IMR-90 (cell line): ENCODE measurements at regions not wholly inside any gene's neighbourhood (a gene's known extent, or its start where the extent isn't known, plus 50 kb on each side); places are given as distances from the start of the nearest gene placed in this dataset.

Experiments used
- ATAC-seq: fragments of 200-7000 bp; cut with Tn5 transposase; 2 replicates; pipeline ENCODE4 v1.9.1; 2020; ENCODE audit warnings: low read depth, mild to moderate bottlenecking, moderate library complexity
- BruUV-seq: library from RNA; stranded (reverse); fragments of 400-500 nt; replicated peaks from 2 replicates; lab custom pipeline; 2021; lab: Mats Ljungman, UMichigan
- CTCF ChIA-PET: fragments of 300-600 bp; formaldehyde crosslinking; extraction: SDS; loops from one replicate; lab custom pipeline; 2021; ENCODE audit warnings: antibody characterized with exemption; lab: Yijun Ruan, JAX
- POLR2A ChIA-PET: fragments of 300-600 bp; sonication (Branson Sonifier 250); formaldehyde crosslinking; loops from one replicate; lab custom pipeline; 2022; ENCODE audit warnings: antibody characterized with exemption; ENCODE audit not compliant: unreplicated experiment; lab: Charles Lee
- DNase-seq: peaks from one replicate; pipeline ENCODE4 v3.0.0; 2013
- H2AFZ ChIP-seq: replicated peaks from 2 replicates; pipeline ENCODE3; 2013; ENCODE audit warnings: low read length, mild to moderate bottlenecking; ENCODE audit not compliant: poor library complexity
- H2AK5ac ChIP-seq: 2 replicates; pipeline ENCODE4 v1.6.1; 2013; ENCODE audit warnings: low read depth, low read length, inconsistent platforms
- H2AK9ac ChIP-seq: replicated peaks from 2 replicates; pipeline ENCODE3; 2013; ENCODE audit warnings: mild to moderate bottlenecking, low read depth, low read length, moderate library complexity; ENCODE audit not compliant: poor library complexity
- H2BK120ac ChIP-seq: 2 replicates; pipeline ENCODE4 v1.6.1; 2013; ENCODE audit warnings: low read depth, low read length, inconsistent platforms
- H2BK15ac ChIP-seq: 3 replicates; pipeline ENCODE4 v1.6.1; 2013; ENCODE audit warnings: low read depth, low read length, inconsistent platforms
- H2BK20ac ChIP-seq: 2 replicates; pipeline ENCODE4 v1.6.1; 2013; ENCODE audit warnings: low read depth, mild to moderate bottlenecking, inconsistent platforms, low read length, moderate library complexity
- H2BK5ac ChIP-seq: 2 replicates; pipeline ENCODE4 v1.6.1; 2013; ENCODE audit warnings: mild to moderate bottlenecking, low read depth, low read length, inconsistent platforms; ENCODE audit not compliant: poor library complexity, severe bottlenecking
- H3K14ac ChIP-seq: replicated peaks from 2 replicates; pipeline ENCODE4 v1.6.1; 2013; ENCODE audit warnings: low read depth, low read length, inconsistent platforms
- H3K18ac ChIP-seq: 2 replicates; pipeline ENCODE4 v1.6.1; 2013; ENCODE audit warnings: low read depth, low read length, control low read depth
- H3K23ac ChIP-seq: 2 replicates; pipeline ENCODE4 v1.6.1; 2013; ENCODE audit warnings: low read depth, low read length, inconsistent platforms
- H3K27ac ChIP-seq: 2 replicates; pipeline ENCODE4 v1.5.1; 2013; ENCODE audit warnings: mild to moderate bottlenecking, control low read depth, low read length; ENCODE audit not compliant: insufficient read depth
- H3K27me3 ChIP-seq: 2 replicates; pipeline ENCODE4 v1.6.1; 2013; ENCODE audit warnings: low read length; ENCODE audit not compliant: control insufficient read depth, insufficient read depth
- H3K36me3 ChIP-seq: 2 replicates; pipeline ENCODE4 v1.6.1; 2013; ENCODE audit warnings: low read length, mixed read lengths; ENCODE audit not compliant: control insufficient read depth, insufficient read depth
- H3K4ac ChIP-seq: 2 replicates; pipeline ENCODE4 v1.6.1; 2013; ENCODE audit warnings: low read depth, low read length, inconsistent platforms
- H3K4me1 ChIP-seq: 2 replicates; pipeline ENCODE4 v1.6.1; 2013; ENCODE audit warnings: low read length, mixed read lengths; ENCODE audit not compliant: control insufficient read depth, insufficient read depth
- H3K4me2 ChIP-seq: 2 replicates; pipeline ENCODE4 v1.6.1; 2013; ENCODE audit warnings: low read depth, mild to moderate bottlenecking, control low read depth, low read length, moderate library complexity
- H3K4me3 ChIP-seq: 2 replicates; pipeline ENCODE4 v1.5.1; 2013; ENCODE audit warnings: low read depth, mild to moderate bottlenecking, control low read depth, low read length, moderate library complexity; ENCODE audit not compliant: insufficient read depth
- H3K56ac ChIP-seq: 2 replicates; pipeline ENCODE4 v1.6.1; 2013; ENCODE audit warnings: low read length, inconsistent platforms; ENCODE audit not compliant: insufficient read depth; ENCODE audit errors: extremely low read depth
- H3K79me1 ChIP-seq, 2 experiments: 2 replicates each; pipeline ENCODE4 v1.6.1; 2013; ENCODE audit warnings: low read length in 2 of 2, inconsistent platforms in 1 of 2, low read depth in 1 of 2
- H3K9ac ChIP-seq: 2 replicates; pipeline ENCODE4 v1.6.1; 2013; ENCODE audit warnings: low read depth, low read length, control low read depth
- H3K9me1 ChIP-seq: 2 replicates; pipeline ENCODE4 v1.6.1; 2013; ENCODE audit warnings: low read length, inconsistent platforms; ENCODE audit not compliant: insufficient read depth
- H3K9me3 ChIP-seq: 2 replicates; pipeline ENCODE4 v1.6.1; 2013; ENCODE audit warnings: low read length; ENCODE audit not compliant: control insufficient read depth, insufficient read depth
- H4K20me1 ChIP-seq: 2 replicates; pipeline ENCODE4 v1.6.1; 2013; ENCODE audit warnings: low read length, inconsistent platforms; ENCODE audit not compliant: insufficient read depth
- H4K5ac ChIP-seq: 2 replicates; pipeline ENCODE4 v1.6.1; 2013; ENCODE audit warnings: mild to moderate bottlenecking, low read depth, low read length, control low read depth
- H4K8ac ChIP-seq, 2 experiments: 2 replicates each; pipeline ENCODE4 v1.6.1; 2013; ENCODE audit warnings: low read depth in 2 of 2, low read length in 2 of 2, control low read depth in 1 of 2, inconsistent platforms in 1 of 2
- H4K91ac ChIP-seq: 2 replicates; pipeline ENCODE4 v1.6.1; 2013; ENCODE audit warnings: low read depth, low read length, inconsistent platforms; ENCODE audit not compliant: insufficient read depth
- BHLHE40 ChIP-seq: fragments of 150-350 bp; IDR thresholded peaks from 2 replicates; pipeline ENCODE4 v1.6.1; 2016; ENCODE audit warnings: mild to moderate bottlenecking, low read depth, low read length
- CHD1 ChIP-seq: IDR thresholded peaks from 2 replicates; pipeline ENCODE4 v1.6.1; 2012; ENCODE audit warnings: low read depth, low read length, improper control_type of control experiment
- ELK1 ChIP-seq: fragments of 150-350 bp; IDR thresholded peaks from 2 replicates; pipeline ENCODE4 v1.6.1; 2016; ENCODE audit warnings: low read depth, mild to moderate bottlenecking, low read length, moderate library complexity, borderline replicate concordance
- FOS ChIP-seq: fragments of 150-350 bp; IDR thresholded peaks from 2 replicates; pipeline ENCODE4 v1.6.1; 2016; ENCODE audit warnings: low read depth, low read length
- MAFK ChIP-seq: IDR thresholded peaks from 2 replicates; pipeline ENCODE4 v1.6.1; 2012; ENCODE audit warnings: low read depth, low read length, improper control_type of control experiment
- MAZ ChIP-seq: IDR thresholded peaks from 2 replicates; pipeline ENCODE4 v1.6.1; 2012; ENCODE audit warnings: low read depth, mild to moderate bottlenecking, low read length, improper control_type of control experiment, moderate library complexity, borderline replicate concordance
- MXI1 ChIP-seq: IDR thresholded peaks from 2 replicates; pipeline ENCODE4 v1.6.1; 2012; ENCODE audit warnings: low read depth, mild to moderate bottlenecking, low read length, moderate library complexity, borderline replicate concordance
- POLR2A ChIP-seq: IDR thresholded peaks from 2 replicates; pipeline ENCODE4 v1.6.1; 2012; ENCODE audit warnings: mild to moderate bottlenecking, low read depth, low read length
- RCOR1 ChIP-seq: IDR thresholded peaks from 2 replicates; pipeline ENCODE4 v1.6.1; 2012; ENCODE audit warnings: mild to moderate bottlenecking, low read length, improper control_type of control experiment; ENCODE audit not compliant: insufficient replicate concordance
- RFX5 ChIP-seq: IDR thresholded peaks from 2 replicates; pipeline ENCODE4 v1.8.0; 2012; ENCODE audit warnings: low read depth, mild to moderate bottlenecking, low read length, moderate library complexity
- SMC3 ChIP-seq: fragments of 150-350 bp; IDR thresholded peaks from 2 replicates; pipeline ENCODE4 v1.6.1; 2016; ENCODE audit warnings: low read depth, mild to moderate bottlenecking, antibody characterized with exemption, low read length, moderate library complexity
- WGBS, 2 experiments: methylation state at CpG; one replicate each; pipeline versions ENCODE4 v1.1.5 to v1.1.7; 2013; ENCODE audit warnings: missing lambda C conversion rate in 2 of 2; ENCODE audit not compliant: insufficient read length in 1 of 2; ENCODE audit errors: extremely low coverage in 2 of 2; 5-methylcytosine and 5-hydroxymethylcytosine counted together
- dilution Hi-C: fragments of 300-500 bp; cut with HindIII; formaldehyde crosslinking; loops from one replicate; pipeline ENCODE4 v1.14.3; 2018; ENCODE audit warnings: low sequenced_read_pairs; ENCODE audit not compliant: unreplicated experiment
- in situ Hi-C: fragments of 300-500 bp; cut with MboI; formaldehyde crosslinking; loops from 3 replicates; pipeline ENCODE4 v1.14.3; 2019; ENCODE audit warnings: low sequenced_read_pairs, inconsistent platforms, mixed read lengths
- intact Hi-C: fragments of 100-400 bp; cut with micrococcal nuclease; formaldehyde crosslinking; loops from 2 replicates; pipeline ENCODE4 v1.10.0; 2022
- TF ChIP-seq, protein P1 (sequence below): conservative IDR thresholded peaks from 2 replicates; pipeline ENCODE4 v1.5.1; 2012; ENCODE audit warnings: mild to moderate bottlenecking, low read depth, low read length, improper control_type of control experiment

GRCh38 chr21:32186804-32187203, 92.0 kb downstream of the MIS18A start:
- Histone ChIP-seq H3K36me3 (no peaks in the 10 kb centered on the region), H3K18ac (no peak overlapping the region), H2BK20ac (no peak overlapping the region), H2BK15ac (no peak overlapping the region), H3K4me3 (no peak overlapping the region), H3K9me3 (no peaks in the 10 kb centered on the region), H2AK5ac (no peak overlapping the region), H3K27me3 (peaks cover 3% of the 10 kb centered on the region), H4K20me1 (no peaks in the 10 kb centered on the region), H3K4me2 (no peak overlapping the region), H2BK5ac (no peak overlapping the region), H3K9me1 (no peaks in the 10 kb centered on the region), H2AFZ (no peak overlapping the region), H3K56ac (no peak overlapping the region), H2AK9ac (no peak overlapping the region), H3K4me1 (no peaks in the 10 kb centered on the region), H3K14ac (no peak overlapping the region), H2BK120ac (no peak overlapping the region), H4K8ac (no peak overlapping the region), H3K79me1 (no peaks in the 10 kb centered on the region), H3K27ac (no peak overlapping the region), H3K9ac (no peak overlapping the region), H3K23ac (no peak overlapping the region), H3K4ac (no peak overlapping the region), H4K5ac (no peak overlapping the region), H4K91ac (no peak overlapping the region)
- ChIA-PET CTCF (no interaction called here), POLR2A (no interaction called here)
- BruUV-seq = no TSS peak
- DNase-seq (no peak), ATAC-seq (no peak)
- 100% methylated on average over 1 of the region's 8 CpGs; no CpG with 5 or more reads in 1 of the 2 experiments for WGBS, 2 experiments
- intact Hi-C loops = no loop called here
- in situ Hi-C loops = no loop called here
- TF ChIP-seq, protein P1, sequence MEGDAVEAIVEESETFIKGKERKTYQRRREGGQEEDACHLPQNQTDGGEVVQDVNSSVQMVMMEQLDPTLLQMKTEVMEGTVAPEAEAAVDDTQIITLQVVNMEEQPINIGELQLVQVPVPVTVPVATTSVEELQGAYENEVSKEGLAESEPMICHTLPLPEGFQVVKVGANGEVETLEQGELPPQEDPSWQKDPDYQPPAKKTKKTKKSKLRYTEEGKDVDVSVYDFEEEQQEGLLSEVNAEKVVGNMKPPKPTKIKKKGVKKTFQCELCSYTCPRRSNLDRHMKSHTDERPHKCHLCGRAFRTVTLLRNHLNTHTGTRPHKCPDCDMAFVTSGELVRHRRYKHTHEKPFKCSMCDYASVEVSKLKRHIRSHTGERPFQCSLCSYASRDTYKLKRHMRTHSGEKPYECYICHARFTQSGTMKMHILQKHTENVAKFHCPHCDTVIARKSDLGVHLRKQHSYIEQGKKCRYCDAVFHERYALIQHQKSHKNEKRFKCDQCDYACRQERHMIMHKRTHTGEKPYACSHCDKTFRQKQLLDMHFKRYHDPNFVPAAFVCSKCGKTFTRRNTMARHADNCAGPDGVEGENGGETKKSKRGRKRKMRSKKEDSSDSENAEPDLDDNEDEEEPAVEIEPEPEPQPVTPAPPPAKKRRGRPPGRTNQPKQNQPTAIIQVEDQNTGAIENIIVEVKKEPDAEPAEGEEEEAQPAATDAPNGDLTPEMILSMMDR = no peak
- TF ChIP-seq RCOR1 = no peak
- no peak for TF ChIP-seq BHLHE40
- TF ChIP-seq RFX5 = no peak
- TF ChIP-seq SMC3 = no peak
- no peak for TF ChIP-seq MAFK
- TF ChIP-seq CHD1 = no peak
- no peak for TF ChIP-seq MAZ
- TF ChIP-seq MXI1 = no peak
- no peak for TF ChIP-seq ELK1
- TF ChIP-seq POLR2A = no peak
- TF ChIP-seq FOS = no peak
- dilution Hi-C loops = no loop called here
